ENCODE measurements at regions not wholly inside any gene's neighbourhood (a gene's known extent, or its start where the extent isn't known, plus 50 kb on each side); places are given as distances from the start of the nearest gene placed in this dataset.

GRCh38 chr3:24640330-24640877 is 145.8 kb upstream of the THRB start:
- TF ChIP-seq CTCF (IDR thresholded peaks at IDR 0.05; ENCODE audit: borderline replicate concordance, insufficient read depth, low read depth, low read length) = no peak; the same call in 1 of the 2 replicates
- H3K4me3 ChIP-seq (ENCODE audit: low read depth, low read length) = no peak overlapping the region

- TF ChIP-seq CTCF (IDR thresholded peaks at IDR 0.05; ENCODE audit: borderline replicate concordance, insufficient read depth, low read depth, low read length) = no peak
Measured at GRCh38 chr3:24641628-24642027, 147.0 kb upstream of the THRB start.

GRCh38 chr3:24645047-24645446 is 150.4 kb upstream of the THRB start:
- no peak for TF ChIP-seq CTCF (IDR thresholded peaks at IDR 0.05; ENCODE audit: borderline replicate concordance, insufficient read depth, low read depth, low read length)
- H3K4me3 ChIP-seq (ENCODE audit: low read depth, low read length) = no peak overlapping the region

More at GRCh38 chr3:24641628-24642027, 147.0 kb upstream of the THRB start:
- H3K4me3 ChIP-seq (ENCODE audit: low read depth, low read length) = no peak overlapping the region

- H3K4me3 ChIP-seq (ENCODE audit: low read depth, low read length) = no peak overlapping the region
- TF ChIP-seq CTCF (IDR thresholded peaks at IDR 0.05; ENCODE audit: borderline replicate concordance, insufficient read depth, low read depth, low read length) = no peak
Measured at GRCh38 chr3:24646790-24647189, 152.1 kb upstream of the THRB start.

- TF ChIP-seq CTCF (IDR thresholded peaks at IDR 0.05; ENCODE audit: borderline replicate concordance, insufficient read depth, low read depth, low read length) = no peak
- H3K4me3 ChIP-seq (ENCODE audit: low read depth, low read length) = no peak overlapping the region
Measured at GRCh38 chr3:24648063-24648462, 153.4 kb upstream of the THRB start.

- TF ChIP-seq CTCF (IDR thresholded peaks at IDR 0.05; ENCODE audit: borderline replicate concordance, insufficient read depth, low read depth, low read length) = no peak
- H3K4me3 ChIP-seq (ENCODE audit: low read depth, low read length) = no peak overlapping the region
Measured at GRCh38 chr3:24650839-24651238, 156.2 kb upstream of the THRB start.

GRCh38 chr3:24657870-24658510 is 163.3 kb upstream of the THRB start:
- no peak for TF ChIP-seq CTCF (IDR thresholded peaks at IDR 0.05; ENCODE audit: borderline replicate concordance, insufficient read depth, low read depth, low read length)
- no peak overlapping the region for H3K4me3 ChIP-seq (ENCODE audit: low read depth, low read length)
